ENCODE measurements at regions not wholly inside any gene's neighbourhood (a gene's known extent, or its start where the extent isn't known, plus 50 kb on each side); places are given as distances from the start of the nearest gene placed in this dataset.
"Not testable (repeated sequence)": the region's sequence is repeated elsewhere in the genome, so short reads cannot be mapped to it uniquely, and the experiment has no call there.

- ATAC-seq: no peak
Measured at GRCh38 chr6:6981681-6982322, 126.0 kb upstream of the RREB1 start.

DNA sequence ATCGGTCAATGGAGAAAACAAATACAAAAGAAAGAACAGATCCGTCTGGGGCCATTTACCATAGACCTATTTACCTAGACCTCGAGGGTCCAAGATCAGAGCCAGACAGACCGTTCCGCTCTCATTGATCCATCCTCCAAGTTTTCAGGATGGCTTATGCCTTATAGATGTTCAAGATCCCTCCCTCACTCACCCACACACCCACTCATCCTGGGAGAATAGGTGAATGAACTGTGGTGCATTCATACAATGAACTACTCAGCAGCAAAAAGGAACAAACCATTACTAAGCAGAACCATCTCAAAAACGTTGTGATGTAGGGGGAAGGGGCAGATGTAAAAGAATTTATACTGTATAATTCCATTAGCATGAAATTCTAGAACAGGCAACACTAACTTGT lies 125.1 kb upstream of the RREB1 start:
- ATAC-seq: no peak

GRCh38 chr6:6984585-6985366 lies 123.0 kb upstream of the RREB1 start:
- no peak for ATAC-seq

- ATAC-seq: no peak
Measured at GRCh38 chr6:6986344-6986743, 121.4 kb upstream of the RREB1 start.

DNA sequence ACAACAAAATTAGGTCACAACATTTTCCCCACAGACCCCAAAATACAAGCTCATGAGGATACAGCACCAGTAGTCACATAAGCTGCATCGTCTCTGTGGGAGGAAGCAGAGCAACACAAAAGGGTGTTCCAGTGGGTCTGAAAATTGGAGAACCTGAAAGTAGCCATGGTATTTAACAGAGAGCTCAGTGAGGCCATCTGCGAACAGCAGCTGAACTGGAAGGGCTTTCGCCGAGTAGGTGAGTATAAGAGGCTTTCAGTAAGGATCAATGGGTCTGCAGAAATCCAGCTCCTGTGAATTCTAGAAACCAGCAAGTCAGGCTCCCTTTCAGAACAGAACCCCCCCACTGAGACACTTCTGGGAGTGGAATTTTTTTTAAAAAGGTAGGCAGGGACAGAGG lies 120.0 kb upstream of the RREB1 start:
- no peak for ATAC-seq

DNA sequence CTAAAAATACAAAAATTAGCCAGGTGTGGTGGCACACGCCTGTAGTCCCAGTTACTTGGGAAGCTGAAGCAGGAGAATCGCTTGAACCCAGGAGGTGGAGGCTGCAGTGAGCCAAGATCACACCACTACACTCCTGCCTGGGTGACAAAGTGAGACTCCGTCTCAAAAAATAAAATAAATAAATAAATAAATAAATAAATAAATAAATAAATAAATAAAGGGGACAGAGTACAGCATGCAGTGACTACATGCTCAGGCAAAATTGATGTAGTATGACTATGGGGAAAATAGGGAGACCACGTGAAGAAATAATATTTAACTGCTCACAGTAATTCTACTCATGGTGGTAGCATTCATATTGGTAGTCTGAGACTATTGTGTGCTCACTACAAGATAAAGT lies 117.7 kb upstream of the RREB1 start:
- ATAC-seq: not testable (repeated sequence)

- no peak for ATAC-seq
Measured at GRCh38 chr6:6993503-6994237, 114.1 kb upstream of the RREB1 start.

- no peak for ATAC-seq
Measured at GRCh38 chr6:6994796-6995195, 113.0 kb upstream of the RREB1 start.

DNA sequence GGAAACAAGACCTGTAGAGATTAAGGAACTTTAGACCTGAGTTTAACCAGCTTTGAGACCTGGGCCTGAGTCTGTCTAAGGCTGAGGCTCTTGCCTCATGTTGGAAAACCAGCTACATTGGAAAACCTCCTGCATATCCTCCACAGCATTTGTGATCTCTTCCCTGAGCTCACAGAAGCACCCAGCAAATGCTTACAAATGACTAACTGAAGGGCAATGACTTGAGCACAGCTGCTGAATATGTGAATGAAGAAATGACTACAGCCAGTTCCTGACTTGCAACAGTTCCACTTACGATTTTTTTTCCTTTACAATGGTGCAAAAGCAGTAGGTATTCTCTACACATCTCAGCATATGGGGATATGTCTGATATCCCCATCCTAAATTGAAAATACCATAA lies 112.4 kb upstream of the RREB1 start:
- ATAC-seq: no peak

DNA sequence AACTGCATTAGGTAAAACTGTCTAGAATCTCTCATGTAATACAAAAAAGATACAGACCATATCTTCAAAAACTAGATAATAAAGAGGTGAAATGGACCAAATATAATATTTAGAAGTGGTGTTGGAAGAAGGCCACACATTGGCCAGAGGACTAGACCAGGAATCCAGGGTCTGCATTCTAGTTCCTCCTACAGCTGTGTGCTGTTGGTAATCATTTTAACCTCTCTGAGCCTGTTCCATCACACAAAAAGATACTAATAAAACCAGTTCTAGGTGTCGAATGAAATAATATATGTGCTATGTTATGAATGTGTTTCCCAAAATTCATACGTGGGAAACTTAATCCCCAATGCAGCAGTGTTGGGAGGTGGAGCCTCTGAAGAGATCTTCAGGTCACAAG lies 111.6 kb upstream of the RREB1 start:
- ATAC-seq: no peak

GRCh38 chr6:6997263-6998193 lies 110.2 kb upstream of the RREB1 start:
- ATAC-seq: no peak

GRCh38 chr6:6998194-6998569 lies 109.6 kb upstream of the RREB1 start:
- no peak for ATAC-seq

GRCh38 chr6:7000825-7001777 lies 106.7 kb upstream of the RREB1 start:
- no peak for ATAC-seq

DNA sequence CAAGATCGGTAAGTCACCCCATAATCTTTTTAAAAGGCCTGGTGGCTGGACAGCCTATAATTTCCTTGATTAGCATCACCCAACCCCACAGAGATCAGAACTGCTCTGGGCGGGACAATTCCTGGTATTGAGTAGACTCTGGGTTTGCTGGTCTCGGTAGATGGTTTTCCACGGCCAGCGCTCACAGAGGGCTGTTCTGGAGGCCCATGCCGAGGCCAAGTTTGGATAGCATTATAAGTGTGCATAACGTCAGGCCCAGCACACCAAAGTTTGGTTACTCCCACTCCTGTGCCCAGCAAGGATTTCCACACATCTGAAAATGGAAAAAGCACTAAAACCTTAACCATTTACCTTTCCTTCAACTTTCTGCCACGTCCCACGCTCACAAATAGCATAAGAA lies 104.7 kb upstream of the RREB1 start:
- ATAC-seq: no peak

- ATAC-seq: no peak
Measured at GRCh38 chr6:7004581-7005297, 103.0 kb upstream of the RREB1 start.

DNA sequence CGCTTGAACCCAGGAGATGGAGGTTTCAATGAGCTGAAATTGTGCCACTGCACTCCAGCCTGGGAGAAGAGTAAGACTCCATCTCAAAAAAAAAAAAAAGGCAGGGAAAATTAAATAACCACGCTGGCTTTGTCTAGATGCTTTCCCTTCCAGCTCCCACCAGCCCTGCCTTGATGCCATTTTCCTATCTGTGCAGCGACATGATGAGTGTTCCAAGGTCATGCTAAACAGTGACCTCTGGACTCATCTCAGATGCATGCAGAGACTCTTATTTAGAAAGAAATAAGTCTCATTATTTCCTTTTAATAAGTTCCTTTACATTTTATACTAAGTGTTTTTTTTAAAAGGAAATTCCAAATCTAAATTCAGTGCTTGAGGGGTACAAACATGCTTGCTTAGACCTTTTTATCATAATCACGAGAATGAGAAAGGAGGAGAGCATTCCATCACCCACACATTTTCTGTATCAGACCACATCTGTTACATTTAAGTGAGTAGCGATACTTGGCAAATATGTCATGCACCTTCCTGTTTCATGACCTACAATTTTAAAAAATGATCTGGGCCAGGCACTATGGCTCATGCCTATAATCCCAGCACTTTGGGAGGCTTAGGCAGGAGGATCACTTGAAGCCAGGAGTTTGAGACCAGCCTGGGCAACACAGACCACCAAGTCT lies 101.1 kb upstream of the RREB1 start:
- no peak for ATAC-seq

DNA sequence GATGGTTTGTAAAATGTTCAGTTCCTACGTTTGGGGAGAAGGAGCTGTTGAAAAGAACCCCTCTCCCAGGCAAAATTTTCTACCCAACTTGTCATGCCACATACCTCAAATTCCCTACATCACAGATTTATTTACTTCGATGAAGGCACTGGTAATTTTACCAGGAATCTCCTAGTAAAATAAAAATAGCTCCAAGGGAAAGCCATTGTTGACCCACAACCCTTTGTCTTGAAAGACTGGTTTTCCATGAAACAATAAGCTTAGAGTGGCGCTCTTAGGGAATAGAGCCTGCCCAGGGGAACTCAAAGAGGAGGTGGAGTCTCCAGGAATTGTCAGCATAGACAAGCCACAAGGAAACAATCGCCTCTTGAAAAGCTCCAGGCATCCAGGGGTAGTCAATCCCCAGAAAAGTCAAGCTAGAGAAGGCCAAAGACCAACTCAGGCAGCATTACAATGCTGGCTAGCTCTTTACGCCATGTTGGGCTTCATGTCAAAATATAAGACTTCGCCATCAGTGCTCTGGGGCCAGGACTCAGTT lies 99.2 kb upstream of the RREB1 start:
- no peak for ATAC-seq

DNA sequence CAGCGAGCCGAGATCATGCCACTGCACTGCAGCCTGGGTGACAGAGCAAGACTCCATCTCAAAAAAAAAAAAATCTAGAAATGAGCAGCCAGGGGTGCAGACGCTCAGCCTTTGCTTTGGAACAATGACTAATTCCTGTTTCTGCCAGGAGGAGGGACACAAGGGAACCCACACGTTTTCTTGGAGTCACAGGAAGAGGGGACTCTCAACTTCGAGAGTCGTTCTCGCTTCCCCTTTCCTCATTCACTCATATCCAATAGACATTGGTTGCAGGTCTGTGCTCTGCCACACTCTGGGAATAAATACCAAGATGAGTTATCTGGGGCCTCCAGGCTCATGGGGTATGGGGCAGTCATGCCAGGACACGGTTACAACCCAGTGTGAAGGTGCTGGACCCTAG lies 91.5 kb upstream of the RREB1 start:
- no peak for ATAC-seq

DNA sequence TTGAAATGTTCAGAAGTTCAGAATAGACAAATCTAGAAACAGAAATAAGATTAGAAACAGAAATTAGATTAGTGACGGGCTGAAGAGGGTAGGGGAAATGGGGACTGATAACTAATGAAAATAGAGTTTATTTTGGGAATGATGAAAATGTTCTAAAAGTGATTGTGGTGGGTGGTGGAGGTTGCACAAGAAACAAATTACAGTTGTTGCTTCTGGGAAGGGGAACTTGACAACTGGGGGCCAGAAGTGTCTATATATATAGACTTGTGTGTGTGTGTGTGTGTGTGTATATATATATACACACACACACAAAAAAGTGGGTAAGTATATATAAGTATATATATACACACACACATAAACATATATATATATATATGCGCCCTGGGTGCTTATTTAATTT lies 86.5 kb upstream of the RREB1 start:
- ATAC-seq: no peak

GRCh38 chr6:7025861-7026260 lies 81.9 kb upstream of the RREB1 start:
- no peak for ATAC-seq
